Parathyroid adenoma (tissue), 2 donors: ENCODE measurements at regions not wholly inside any gene's neighbourhood (a gene's known extent, or its start where the extent isn't known, plus 50 kb on each side); places are given as distances from the start of the nearest gene placed in this dataset.

Source experiments
- H2AFZ ChIP-seq: fragments of 300-600 bp; sonication (generic); one replicate; pipeline ENCODE4 v1.7.0; 2017; ENCODE audit warnings: antibody characterized with exemption, mild to moderate bottlenecking
- H3K27ac ChIP-seq: fragments of 300-600 bp; sonication (generic); one replicate; pipeline ENCODE4 v1.7.0; 2017
- H3K27me3 ChIP-seq: fragments of 300-600 bp; sonication (generic); one replicate; pipeline ENCODE4 v1.7.0; 2017; ENCODE audit warnings: low read length; ENCODE audit not compliant: control insufficient read depth, insufficient read depth
- H3K36me3 ChIP-seq: fragments of 300-600 bp; sonication (generic); one replicate; pipeline ENCODE4 v1.7.0; 2017; ENCODE audit warnings: low read length; ENCODE audit not compliant: control insufficient read depth, insufficient read depth
- H3K4me1 ChIP-seq: fragments of 300-600 bp; sonication (generic); one replicate; pipeline ENCODE4 v1.7.0; 2017; ENCODE audit warnings: control low read depth
- H3K4me2 ChIP-seq: fragments of 300-600 bp; sonication (generic); one replicate; pipeline ENCODE4 v1.7.0; 2017; ENCODE audit warnings: low read length
- H3K4me3 ChIP-seq: fragments of 300-600 bp; sonication (generic); one replicate; pipeline ENCODE4 v1.7.0; 2017; ENCODE audit warnings: low read depth, low read length
- H3K79me2 ChIP-seq: fragments of 300-600 bp; sonication (generic); one replicate; pipeline ENCODE4 v1.7.0; 2017; ENCODE audit warnings: control low read depth
- H3K9ac ChIP-seq: fragments of 300-600 bp; sonication (generic); one replicate; pipeline ENCODE4 v1.7.0; 2017; ENCODE audit warnings: mild to moderate bottlenecking
- H3K9me3 ChIP-seq: fragments of 300-600 bp; sonication (generic); one replicate; pipeline ENCODE4 v1.7.0; 2017; ENCODE audit warnings: low read length; ENCODE audit not compliant: control insufficient read depth
- TF ChIP-seq, protein P1 (sequence below): fragments of 300-600 bp; sonication (generic); IDR thresholded peaks from one replicate; pipeline ENCODE4 v1.7.0; 2017; ENCODE audit warnings: antibody characterized with exemption, mild to moderate bottlenecking
- donor health status: primary hyperparathyroidism.

DNA sequence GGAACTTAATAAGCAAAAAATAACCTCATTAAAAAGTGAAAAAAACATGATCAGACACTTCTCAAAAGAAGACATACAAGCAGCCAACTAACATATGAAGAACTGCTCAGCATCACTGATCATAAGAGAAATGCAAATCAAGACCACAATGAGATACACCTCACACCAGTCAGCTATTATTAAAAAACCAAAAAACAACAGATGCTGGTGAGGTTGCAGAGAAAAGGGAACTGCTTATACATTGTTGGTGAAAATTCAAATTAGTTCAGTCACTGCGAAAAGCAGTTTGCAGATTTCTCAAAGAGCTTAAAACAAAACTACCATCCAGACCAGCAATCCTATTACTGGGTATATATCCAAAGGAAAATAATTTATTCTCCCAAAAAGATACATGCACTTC, 513.3 kb downstream of the MDFIC start:
- Histone ChIP-seq H3K27ac (no peak overlapping the region), H3K27me3 (no peaks in the 10 kb centered on the region), H2AFZ (no peak overlapping the region), H3K9ac (no peak overlapping the region), H3K9me3 (no peaks in the 10 kb centered on the region), H3K36me3 (no peaks in the 10 kb centered on the region), H3K4me3 (no peak overlapping the region), H3K4me2 (no peak overlapping the region), H3K4me1 (no peaks in the 10 kb centered on the region), H3K79me2 (no peaks in the 10 kb centered on the region)
- TF ChIP-seq, protein P1, sequence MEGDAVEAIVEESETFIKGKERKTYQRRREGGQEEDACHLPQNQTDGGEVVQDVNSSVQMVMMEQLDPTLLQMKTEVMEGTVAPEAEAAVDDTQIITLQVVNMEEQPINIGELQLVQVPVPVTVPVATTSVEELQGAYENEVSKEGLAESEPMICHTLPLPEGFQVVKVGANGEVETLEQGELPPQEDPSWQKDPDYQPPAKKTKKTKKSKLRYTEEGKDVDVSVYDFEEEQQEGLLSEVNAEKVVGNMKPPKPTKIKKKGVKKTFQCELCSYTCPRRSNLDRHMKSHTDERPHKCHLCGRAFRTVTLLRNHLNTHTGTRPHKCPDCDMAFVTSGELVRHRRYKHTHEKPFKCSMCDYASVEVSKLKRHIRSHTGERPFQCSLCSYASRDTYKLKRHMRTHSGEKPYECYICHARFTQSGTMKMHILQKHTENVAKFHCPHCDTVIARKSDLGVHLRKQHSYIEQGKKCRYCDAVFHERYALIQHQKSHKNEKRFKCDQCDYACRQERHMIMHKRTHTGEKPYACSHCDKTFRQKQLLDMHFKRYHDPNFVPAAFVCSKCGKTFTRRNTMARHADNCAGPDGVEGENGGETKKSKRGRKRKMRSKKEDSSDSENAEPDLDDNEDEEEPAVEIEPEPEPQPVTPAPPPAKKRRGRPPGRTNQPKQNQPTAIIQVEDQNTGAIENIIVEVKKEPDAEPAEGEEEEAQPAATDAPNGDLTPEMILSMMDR = no peak

DNA sequence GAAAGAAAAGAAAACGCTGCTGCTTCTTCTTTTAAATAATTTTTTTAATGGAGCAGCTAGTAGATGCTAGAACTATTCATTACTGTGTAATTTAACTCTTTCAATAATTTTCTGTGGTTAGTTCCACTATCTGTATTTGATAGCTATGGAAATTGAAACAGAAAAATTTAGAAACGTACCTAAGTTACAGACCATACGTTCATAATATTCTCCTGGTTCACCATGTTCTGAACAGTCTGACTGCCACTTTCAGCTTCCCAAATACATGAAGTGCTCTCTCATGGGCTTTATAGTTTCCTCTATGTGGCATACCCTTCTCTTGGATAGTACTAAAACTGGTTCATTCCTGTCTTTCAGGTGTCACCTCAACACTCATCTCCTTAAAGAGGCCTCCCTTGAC, 508.0 kb downstream of the MDFIC start:
- Histone ChIP-seq H3K27ac (no peak overlapping the region), H3K36me3 (no peaks in the 10 kb centered on the region), H3K4me3 (no peak overlapping the region), H3K79me2 (no peaks in the 10 kb centered on the region), H3K4me2 (no peak overlapping the region), H3K9me3 (no peaks in the 10 kb centered on the region), H3K27me3 (no peaks in the 10 kb centered on the region), H2AFZ (no peak overlapping the region), H3K9ac (no peak overlapping the region), H3K4me1 (no peaks in the 10 kb centered on the region)
- TF ChIP-seq, protein P1 = no peak

DNA sequence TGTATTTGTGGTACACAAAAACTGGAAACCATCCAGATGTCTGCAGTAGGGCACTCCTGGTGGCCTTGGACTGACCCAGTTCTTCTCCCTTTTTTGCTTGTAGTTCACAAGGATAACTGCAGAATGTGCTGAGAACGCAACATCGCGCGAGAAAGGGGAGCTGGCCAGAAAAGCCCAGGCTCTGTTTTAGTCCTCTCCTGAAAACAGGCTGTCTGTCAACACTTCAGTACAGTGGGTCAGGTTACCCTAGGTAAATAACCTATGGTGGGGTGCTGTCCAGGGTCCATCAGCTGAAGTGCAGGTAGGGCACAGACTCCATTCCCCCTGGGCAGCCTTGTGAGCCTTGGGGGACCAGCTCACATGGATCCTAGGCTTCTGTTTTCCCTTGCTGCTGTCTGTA, 495.8 kb downstream of the MDFIC start:
- no peaks in the 10 kb centered on the region for H3K36me3 ChIP-seq
- H3K4me1 ChIP-seq = no peaks in the 10 kb centered on the region
- H3K79me2 ChIP-seq = no peaks in the 10 kb centered on the region
- H2AFZ ChIP-seq = no peak overlapping the region
- TF ChIP-seq, protein P1 = no peak
- H3K27me3 ChIP-seq = no peaks in the 10 kb centered on the region
- no peak overlapping the region for H3K27ac ChIP-seq
- H3K4me3 ChIP-seq = no peak overlapping the region
- H3K9me3 ChIP-seq = no peaks in the 10 kb centered on the region
- no peak overlapping the region for H3K4me2 ChIP-seq
- H3K9ac ChIP-seq = no peak overlapping the region

DNA sequence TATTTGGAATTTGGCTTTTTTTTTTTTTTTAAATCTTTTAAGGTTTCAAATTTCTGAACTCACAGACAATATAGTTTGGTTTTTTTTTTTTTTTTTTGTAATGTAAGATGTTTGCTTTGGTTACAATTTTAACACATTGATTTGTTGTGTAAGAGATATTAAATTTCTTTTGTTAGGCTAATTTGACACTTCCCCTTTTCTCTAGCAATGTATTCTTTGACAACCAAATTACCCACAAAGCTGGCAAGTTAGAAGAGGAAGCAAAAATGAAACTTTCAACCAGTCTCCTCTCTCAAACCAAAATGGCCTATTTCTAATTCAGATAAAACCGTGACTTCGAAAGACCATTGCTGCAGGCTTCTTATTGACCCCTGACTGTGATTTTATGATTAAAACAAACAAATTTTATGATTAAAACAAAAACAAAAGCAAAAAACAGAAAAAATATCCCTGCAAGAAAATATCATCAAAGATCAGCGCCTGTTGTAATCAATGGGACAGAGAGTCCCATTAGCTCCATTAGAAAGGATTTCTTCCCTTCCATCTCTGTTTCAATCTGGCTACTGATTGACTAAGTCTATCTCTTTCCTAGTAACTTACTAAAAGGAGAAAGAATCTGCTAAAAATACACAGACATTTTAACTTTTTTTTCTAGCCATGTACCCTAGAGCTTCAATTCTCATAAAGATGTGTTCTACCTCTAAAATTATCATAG, 489.2 kb downstream of the MDFIC start:
- Histone ChIP-seq H3K36me3 (no peaks in the 10 kb centered on the region), H3K4me3 (no peak overlapping the region), H3K4me2 (no peak overlapping the region), H3K9me3 (no peaks in the 10 kb centered on the region), H3K79me2 (no peaks in the 10 kb centered on the region), H3K4me1 (no peaks in the 10 kb centered on the region), H3K27me3 (no peaks in the 10 kb centered on the region), H2AFZ (no peak overlapping the region), H3K9ac (no peak overlapping the region), H3K27ac (no peak overlapping the region)
- TF ChIP-seq, protein P1 = no peak

DNA sequence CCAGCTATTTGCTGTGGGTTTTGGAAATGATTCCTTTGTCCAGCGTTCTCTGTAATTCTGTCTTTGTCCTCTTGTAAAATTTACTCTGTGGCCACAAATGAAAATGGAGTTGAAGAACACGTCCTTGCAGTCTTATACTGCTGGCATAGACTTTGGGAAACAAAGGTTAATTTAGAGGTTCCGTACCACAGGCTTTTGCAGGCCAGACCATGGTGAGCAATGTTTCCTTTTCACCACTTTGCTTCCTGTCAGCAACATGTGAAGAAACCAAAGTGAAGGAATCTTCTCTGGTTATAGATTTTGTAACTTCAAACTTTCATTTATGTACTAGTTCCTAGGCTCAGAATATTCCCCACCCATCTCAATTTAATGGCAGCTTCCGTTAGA, 488.5 kb downstream of the MDFIC start:
- H3K4me2 ChIP-seq = no peak overlapping the region
- no peaks in the 10 kb centered on the region for H3K79me2 ChIP-seq
- H3K9ac ChIP-seq = no peak overlapping the region
- no peaks in the 10 kb centered on the region for H3K27me3 ChIP-seq
- TF ChIP-seq, protein P1 = no peak
- H3K27ac ChIP-seq = no peak overlapping the region
- H3K9me3 ChIP-seq = no peaks in the 10 kb centered on the region
- no peak overlapping the region for H2AFZ ChIP-seq
- H3K4me1 ChIP-seq = no peaks in the 10 kb centered on the region
- no peak overlapping the region for H3K4me3 ChIP-seq
- no peaks in the 10 kb centered on the region for H3K36me3 ChIP-seq
